B cell (primary cell): ENCODE measurements at regions not wholly inside any gene's neighbourhood (a gene's known extent, or its start where the extent isn't known, plus 50 kb on each side); places are given as distances from the start of the nearest gene placed in this dataset.

Source experiments
- ATAC-seq: fragments of 200-7000 bp; cut with Tn5 transposase; one replicate; pipeline ENCODE4 v1.10.0; 2021; ENCODE audit warnings: low read depth, mild to moderate bottlenecking, moderate number of reproducible peaks, moderate library complexity
- CTCF ChIA-PET: fragments of 350-600 bp; sonication (Branson Sonifier 250); formaldehyde crosslinking; loops from one replicate; lab custom pipeline; 2021; ENCODE audit warnings: antibody characterized with exemption, inconsistent platforms; lab: Charles Lee
- POLR2A ChIA-PET: fragments of 350-600 bp; sonication (Branson Sonifier 250); formaldehyde crosslinking; loops from one replicate; lab custom pipeline; 2021; ENCODE audit warnings: antibody characterized with exemption; lab: Charles Lee
- DNase-seq: peaks from one replicate; pipeline ENCODE4 v3.0.0; 2013
- H2AFZ ChIP-seq: 2 replicates; pipeline ENCODE4 v1.6.1; 2012; ENCODE audit warnings: mild to moderate bottlenecking, low read depth, low read length; ENCODE audit not compliant: insufficient read depth, poor library complexity, severe bottlenecking
- H3K27ac ChIP-seq, 2 donors: 1 replicate in 1 of 2; 2 replicates in 1 of 2; pipeline ENCODE4 v1.5.1; 2012 to 2013; ENCODE audit warnings: low read length in 2 of 2, mild to moderate bottlenecking in 2 of 2, moderate library complexity in 1 of 2
- H3K27me3 ChIP-seq, 4 experiments: fragments of 200-600 bp in 1 of 4; sonication (generic) in 1 of 4; replicated peaks in 1 of 4; 1 replicate in 2 of 4; 2 replicates in 2 of 4; pipeline versions ENCODE4 v1.6.1 to v1.7.0; 2013 to 2016; ENCODE audit warnings: low read length in 3 of 4, mild to moderate bottlenecking in 2 of 4, mixed read lengths in 1 of 4, moderate library complexity in 1 of 4; ENCODE audit not compliant: insufficient read depth in 4 of 4, control insufficient read depth in 3 of 4; ENCODE audit errors: control extremely low read depth in 1 of 4
- H3K36me3 ChIP-seq, 2 experiments: replicated peaks in 1 of 2; 1 replicate in 1 of 2; 2 replicates in 1 of 2; pipeline versions ENCODE4 v1.6.1 to v1.7.1; 2013; ENCODE audit warnings: low read length in 1 of 2; ENCODE audit not compliant: insufficient read depth in 2 of 2, control insufficient read depth in 1 of 2; ENCODE audit errors: control extremely low read depth in 1 of 2, extremely low read depth in 1 of 2
- H3K4me1 ChIP-seq, 2 donors: fragments of 200-600 bp in 1 of 2; sonication (generic) in 1 of 2; 1 replicate in 1 of 2; 2 replicates in 1 of 2; pipeline versions ENCODE4 v1.5.1 to v1.6.1; 2013 to 2017; ENCODE audit warnings: low read length in 2 of 2; ENCODE audit not compliant: control insufficient read depth in 2 of 2, insufficient read depth in 2 of 2
- H3K4me2 ChIP-seq: replicated peaks from 2 replicates; pipeline ENCODE3; 2012; ENCODE audit warnings: mild to moderate bottlenecking, low read depth, low read length; ENCODE audit not compliant: poor library complexity, severe bottlenecking
- H3K4me3 ChIP-seq, 5 experiments: fragments of 200-600 bp in 1 of 5; sonication (generic) in 1 of 5; 1 replicate in 3 of 5; 2 replicates in 2 of 5; pipeline versions ENCODE4 v1.5.1 to v1.7.0; 2011 to 2016; ENCODE audit warnings: low read length in 4 of 5, mild to moderate bottlenecking in 4 of 5, low read depth in 2 of 5, control low read depth in 1 of 5, moderate library complexity in 1 of 5; ENCODE audit not compliant: insufficient read depth in 1 of 5; ENCODE audit errors: control extremely low read depth in 1 of 5, extremely low read depth in 1 of 5
- H3K79me2 ChIP-seq: fragments of 200-600 bp; sonication (generic); one replicate; pipeline ENCODE4 v1.6.0; 2016; ENCODE audit warnings: low read length; ENCODE audit not compliant: control insufficient read depth, insufficient read depth
- H3K9ac ChIP-seq: fragments of 200-600 bp; sonication (generic); 2 replicates; pipeline ENCODE4 v1.6.1; 2017; ENCODE audit warnings: mild to moderate bottlenecking, low read length, moderate library complexity
- H3K9me3 ChIP-seq, 3 donors: one replicate each; pipeline versions ENCODE4 v1.6.1 to v1.7.1; 2013; ENCODE audit warnings: low read length in 2 of 3; ENCODE audit not compliant: control insufficient read depth in 2 of 3, insufficient read depth in 1 of 3; ENCODE audit errors: control extremely low read depth in 1 of 3
- H4K20me1 ChIP-seq: 2 replicates; pipeline ENCODE4 v1.6.0; 2012; ENCODE audit warnings: mild to moderate bottlenecking, low read length; ENCODE audit not compliant: insufficient read depth, control insufficient read depth, poor library complexity, severe bottlenecking
- H3K27ac Mint-ChIP-seq: one replicate; pipeline ENCODE4 v1.8.0; 2021; ENCODE audit warnings: mixed read lengths
- H3K27me3 Mint-ChIP-seq: one replicate; pipeline ENCODE4 v1.8.0; 2021; ENCODE audit warnings: mixed read lengths
- H3K4me1 Mint-ChIP-seq: one replicate; pipeline ENCODE4 v1.8.0; 2021; ENCODE audit warnings: mixed read lengths
- H3K4me3 Mint-ChIP-seq: one replicate; pipeline ENCODE4 v1.8.0; 2021; ENCODE audit warnings: mixed read lengths
- H3K9me3 Mint-ChIP-seq: one replicate; pipeline ENCODE4 v1.8.0; 2022; ENCODE audit warnings: mixed read lengths; ENCODE audit not compliant: insufficient read depth
- EZH2 ChIP-seq: IDR thresholded peaks from 2 replicates; pipeline ENCODE4 v1.6.1; 2012; ENCODE audit warnings: borderline replicate concordance, low read depth, mild to moderate bottlenecking, moderate library complexity, low read length; ENCODE audit not compliant: insufficient read depth, poor library complexity, severe bottlenecking
- WGBS: methylation state at CpG from one replicate; pipeline ENCODE4 v1.1.5; 2013; ENCODE audit warnings: missing lambda C conversion rate; ENCODE audit not compliant: insufficient coverage; 5-methylcytosine and 5-hydroxymethylcytosine counted together
- intact Hi-C: fragments of 100-400 bp; cut with micrococcal nuclease; formaldehyde crosslinking; loops from one replicate; pipeline ENCODE4 v1.10.0; 2022
- TF ChIP-seq, protein P1 (sequence below): fragments of 200-600 bp; IDR thresholded peaks from one replicate; pipeline ENCODE4 v1.8.0; 2022; ENCODE audit warnings: antibody characterized with exemption, mild to moderate bottlenecking

DNA sequence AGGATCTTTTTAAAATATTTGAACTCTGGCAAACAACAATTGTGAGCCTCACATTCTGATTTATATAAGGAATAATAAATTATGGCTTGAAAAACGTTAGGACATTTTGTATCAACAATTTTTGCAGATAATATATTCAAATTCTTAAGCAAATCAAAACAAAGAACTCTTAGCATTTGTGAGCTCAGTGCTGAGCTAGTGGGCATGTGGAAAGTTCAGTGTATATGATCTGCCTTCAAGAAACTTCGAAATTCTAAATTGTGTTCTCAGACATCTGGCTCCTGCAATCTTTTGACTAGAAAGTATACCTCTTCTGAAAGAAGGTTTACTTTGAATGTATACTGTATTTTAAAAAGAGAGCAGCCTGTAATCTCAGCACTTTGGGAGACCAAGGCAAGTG is 122.3 kb upstream of the NEIL3 start:
- Histone ChIP-seq H3K9ac (no peak overlapping the region), H3K4me1 (no peaks in the 10 kb centered on the region), H3K9me3 (no peaks in the 10 kb centered on the region), H4K20me1 (no peaks in the 10 kb centered on the region), H2AFZ (no peak overlapping the region), H3K36me3 (no peaks in the 10 kb centered on the region), H3K4me2 (no peak overlapping the region), H3K79me2 (no peaks in the 10 kb centered on the region), H3K27me3 (no peaks in the 10 kb centered on the region), H3K4me3 (no peak overlapping the region), H3K27ac (no peak overlapping the region)
- POLR2A ChIA-PET: no interaction called here
- Mint-ChIP-seq H3K4me3 (no peak overlapping the region), H3K27me3 (no peaks in the 10 kb centered on the region), H3K9me3 (no peaks in the 10 kb centered on the region), H3K27ac (no peak overlapping the region), H3K4me1 (no peaks in the 10 kb centered on the region)
- TF ChIP-seq EZH2: no peak
- TF ChIP-seq, protein P1, sequence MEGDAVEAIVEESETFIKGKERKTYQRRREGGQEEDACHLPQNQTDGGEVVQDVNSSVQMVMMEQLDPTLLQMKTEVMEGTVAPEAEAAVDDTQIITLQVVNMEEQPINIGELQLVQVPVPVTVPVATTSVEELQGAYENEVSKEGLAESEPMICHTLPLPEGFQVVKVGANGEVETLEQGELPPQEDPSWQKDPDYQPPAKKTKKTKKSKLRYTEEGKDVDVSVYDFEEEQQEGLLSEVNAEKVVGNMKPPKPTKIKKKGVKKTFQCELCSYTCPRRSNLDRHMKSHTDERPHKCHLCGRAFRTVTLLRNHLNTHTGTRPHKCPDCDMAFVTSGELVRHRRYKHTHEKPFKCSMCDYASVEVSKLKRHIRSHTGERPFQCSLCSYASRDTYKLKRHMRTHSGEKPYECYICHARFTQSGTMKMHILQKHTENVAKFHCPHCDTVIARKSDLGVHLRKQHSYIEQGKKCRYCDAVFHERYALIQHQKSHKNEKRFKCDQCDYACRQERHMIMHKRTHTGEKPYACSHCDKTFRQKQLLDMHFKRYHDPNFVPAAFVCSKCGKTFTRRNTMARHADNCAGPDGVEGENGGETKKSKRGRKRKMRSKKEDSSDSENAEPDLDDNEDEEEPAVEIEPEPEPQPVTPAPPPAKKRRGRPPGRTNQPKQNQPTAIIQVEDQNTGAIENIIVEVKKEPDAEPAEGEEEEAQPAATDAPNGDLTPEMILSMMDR: no peak
- intact Hi-C loops: no loop called here
- CTCF ChIA-PET: no interaction called here
- DNase-seq (no peak), ATAC-seq (no peak)
- no CpG with 5 or more reads among the region's 2 CpGs for WGBS

DNA sequence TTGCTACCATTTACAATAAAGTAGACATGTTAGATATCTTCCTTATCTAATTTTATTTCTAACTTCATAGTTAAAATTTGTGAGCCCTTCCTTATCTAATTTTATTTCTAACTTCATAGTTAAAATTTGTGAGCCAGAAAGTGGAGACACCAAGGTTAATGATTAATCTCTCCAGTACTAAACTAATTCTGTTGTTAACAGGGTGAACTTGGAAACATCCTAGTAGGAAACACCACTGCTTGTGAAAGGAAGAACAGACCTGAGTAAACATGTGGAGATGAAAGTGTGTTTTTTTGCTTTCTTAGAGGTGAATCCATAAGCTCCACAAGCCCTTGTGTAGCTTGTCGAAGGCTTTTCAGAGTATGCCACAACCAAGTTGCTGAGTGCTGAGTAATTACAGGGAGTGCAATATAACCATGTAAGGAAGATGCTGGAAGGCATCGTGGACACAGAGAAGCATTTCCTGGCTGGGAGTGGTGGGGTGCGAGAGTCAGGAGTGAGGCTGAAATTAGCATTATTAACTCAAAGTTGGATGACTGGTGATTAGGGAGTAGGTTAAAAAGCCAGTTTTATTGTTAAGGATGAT is 118.6 kb upstream of the NEIL3 start:
- no peak overlapping the region for H3K4me3 Mint-ChIP-seq
- H3K4me1 Mint-ChIP-seq: no peaks in the 10 kb centered on the region
- H3K27me3 ChIP-seq: no peaks in the 10 kb centered on the region
- H4K20me1 ChIP-seq: no peaks in the 10 kb centered on the region
- intact Hi-C loops: no loop called here
- H3K79me2 ChIP-seq: no peaks in the 10 kb centered on the region
- POLR2A ChIA-PET: no interaction called here
- no peaks in the 10 kb centered on the region for H3K36me3 ChIP-seq
- TF ChIP-seq EZH2: no peak
- TF ChIP-seq, protein P1: no peak
- no peak overlapping the region for H3K9ac ChIP-seq
- no peak overlapping the region for H3K27ac Mint-ChIP-seq
- ATAC-seq: no peak
- WGBS: 77% methylated on average over 3 of the region's 3 CpGs
- no peak for DNase-seq
- no peak overlapping the region for H3K27ac ChIP-seq
- no peak overlapping the region for H3K4me2 ChIP-seq
- no peak overlapping the region for H2AFZ ChIP-seq
- no peaks in the 10 kb centered on the region for H3K9me3 Mint-ChIP-seq
- CTCF ChIA-PET: no interaction called here
- H3K9me3 ChIP-seq: peaks cover 0 to 5% (median 0%) of the 10 kb centered on the region in 3 donors
- H3K27me3 Mint-ChIP-seq: no peaks in the 10 kb centered on the region
- no peaks in the 10 kb centered on the region for H3K4me1 ChIP-seq
- no peak overlapping the region for H3K4me3 ChIP-seq
